Fibroblast of pulmonary artery (primary cell): ENCODE measurements at regions not wholly inside any gene's neighbourhood (a gene's known extent, or its start where the extent isn't known, plus 50 kb on each side); places are given as distances from the start of the nearest gene placed in this dataset.

ENCODE experiments used
- DNase-seq: peaks from one replicate; pipeline ENCODE4 v3.0.0-alpha.2; 2010; ENCODE audit warnings: low read depth
- H3K4me3 ChIP-seq: replicated peaks from 2 replicates; pipeline ENCODE4 v1.5.1; 2011; ENCODE audit warnings: low read depth, mild to moderate bottlenecking, control low read depth, low read length, moderate library complexity
- TF ChIP-seq, protein P1 (sequence below): IDR thresholded peaks from 2 replicates; pipeline ENCODE4 v1.5.1; 2011; ENCODE audit warnings: mild to moderate bottlenecking, control low read depth, low read length, inconsistent platforms; ENCODE audit errors: missing control alignments

- TF ChIP-seq, protein P1, sequence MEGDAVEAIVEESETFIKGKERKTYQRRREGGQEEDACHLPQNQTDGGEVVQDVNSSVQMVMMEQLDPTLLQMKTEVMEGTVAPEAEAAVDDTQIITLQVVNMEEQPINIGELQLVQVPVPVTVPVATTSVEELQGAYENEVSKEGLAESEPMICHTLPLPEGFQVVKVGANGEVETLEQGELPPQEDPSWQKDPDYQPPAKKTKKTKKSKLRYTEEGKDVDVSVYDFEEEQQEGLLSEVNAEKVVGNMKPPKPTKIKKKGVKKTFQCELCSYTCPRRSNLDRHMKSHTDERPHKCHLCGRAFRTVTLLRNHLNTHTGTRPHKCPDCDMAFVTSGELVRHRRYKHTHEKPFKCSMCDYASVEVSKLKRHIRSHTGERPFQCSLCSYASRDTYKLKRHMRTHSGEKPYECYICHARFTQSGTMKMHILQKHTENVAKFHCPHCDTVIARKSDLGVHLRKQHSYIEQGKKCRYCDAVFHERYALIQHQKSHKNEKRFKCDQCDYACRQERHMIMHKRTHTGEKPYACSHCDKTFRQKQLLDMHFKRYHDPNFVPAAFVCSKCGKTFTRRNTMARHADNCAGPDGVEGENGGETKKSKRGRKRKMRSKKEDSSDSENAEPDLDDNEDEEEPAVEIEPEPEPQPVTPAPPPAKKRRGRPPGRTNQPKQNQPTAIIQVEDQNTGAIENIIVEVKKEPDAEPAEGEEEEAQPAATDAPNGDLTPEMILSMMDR: no peak
Observed at GRCh38 chr3:86282106-86282787, 708.7 kb downstream of the VGLL3 start.

DNA sequence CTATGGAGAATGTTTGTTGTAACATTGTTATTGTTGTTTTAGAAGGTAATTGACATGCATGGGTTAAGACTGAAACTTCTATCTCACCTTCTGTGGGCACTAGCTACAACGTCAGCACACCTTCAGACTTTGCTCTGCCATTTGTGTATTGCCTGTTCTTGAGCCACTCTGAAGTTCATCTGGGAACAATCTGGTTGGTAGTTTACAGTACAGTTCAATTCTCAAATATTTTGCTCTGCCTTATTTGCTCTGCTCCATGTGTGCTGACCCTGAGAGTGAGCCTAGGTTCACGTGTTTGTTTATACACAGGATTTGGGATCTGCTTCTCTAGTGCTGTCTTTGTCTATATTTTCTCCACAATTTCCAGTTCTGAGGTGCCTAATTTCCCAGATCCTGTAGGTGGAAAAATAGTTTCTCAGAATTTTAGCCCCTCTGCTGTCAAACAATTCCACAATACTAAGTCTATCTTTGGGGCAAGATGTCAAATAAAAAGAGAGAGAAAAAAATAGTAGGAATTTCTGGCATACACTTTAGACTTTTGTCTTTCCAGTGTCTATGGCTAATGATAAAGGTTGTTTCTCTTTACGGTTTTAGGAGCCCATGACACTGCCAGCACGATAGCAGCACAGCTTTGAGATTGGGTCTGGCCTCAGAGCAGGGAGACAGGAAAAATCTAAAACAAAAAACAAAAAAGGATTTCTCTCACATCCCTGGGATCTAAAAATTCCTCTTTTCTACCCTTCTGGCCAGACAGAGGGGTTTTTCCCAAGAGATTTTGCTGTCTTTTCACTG is 721.4 kb downstream of the VGLL3 start:
- TF ChIP-seq, protein P1: no peak
- no peak for DNase-seq
- no peak overlapping the region for H3K4me3 ChIP-seq

More at GRCh38 chr3:86282106-86282787, 708.7 kb downstream of the VGLL3 start:
- no peak for DNase-seq
- H3K4me3 ChIP-seq: no peak overlapping the region

DNA sequence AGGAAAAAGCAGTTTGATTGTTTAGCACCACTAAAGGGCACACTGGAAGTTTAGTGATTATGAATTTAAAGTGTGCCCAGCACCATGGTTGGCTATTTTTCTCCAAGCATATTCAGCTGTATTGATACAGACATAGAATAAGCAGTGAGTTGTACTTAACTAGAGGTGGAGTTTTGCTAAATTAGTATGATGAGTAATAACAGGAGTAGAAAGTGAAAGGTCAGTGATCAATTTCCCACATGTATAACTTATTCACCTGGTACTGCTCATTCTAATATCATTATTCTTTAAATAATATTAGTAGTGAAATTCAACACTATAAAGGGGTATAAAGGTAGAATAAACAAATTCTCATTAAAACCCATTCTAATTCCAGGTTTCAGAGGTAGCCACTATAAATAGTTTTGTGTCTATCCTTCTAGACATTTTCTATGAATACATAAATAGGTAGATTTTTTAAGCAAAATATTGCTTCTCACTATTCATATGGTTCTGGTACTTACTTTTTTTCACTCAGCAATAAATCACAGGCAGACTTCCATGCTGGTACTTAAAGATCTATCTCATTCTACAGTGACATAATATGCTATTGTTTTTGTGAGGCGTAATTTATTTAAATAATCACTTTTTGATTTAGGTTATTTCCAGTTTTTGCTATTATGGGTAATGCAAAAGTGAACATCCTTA is 732.9 kb downstream of the VGLL3 start:
- DNase-seq: no peak
- TF ChIP-seq, protein P1: no peak
- H3K4me3 ChIP-seq: no peak overlapping the region

DNA sequence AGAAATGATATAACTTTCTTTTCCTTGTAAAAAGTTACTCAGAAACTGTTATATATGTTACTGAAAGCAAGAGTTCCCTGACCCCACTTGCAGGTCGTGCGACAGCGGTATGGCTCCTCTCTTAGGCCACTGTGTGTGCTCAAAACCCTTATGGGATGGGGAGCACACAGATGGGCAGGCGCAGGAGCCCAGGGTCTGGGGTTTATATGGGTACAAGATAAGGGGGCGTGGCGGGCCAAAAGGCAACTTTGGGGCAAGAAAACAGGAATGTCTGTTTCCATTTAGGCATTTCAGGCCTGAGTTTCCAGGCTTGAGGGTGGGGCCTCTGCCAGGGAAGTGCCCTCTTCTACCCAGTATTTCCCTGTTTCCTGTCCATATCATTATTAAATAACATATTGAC is 736.5 kb downstream of the VGLL3 start:
- TF ChIP-seq, protein P1: no peak
- no peak for DNase-seq
- no peak overlapping the region for H3K4me3 ChIP-seq

DNA sequence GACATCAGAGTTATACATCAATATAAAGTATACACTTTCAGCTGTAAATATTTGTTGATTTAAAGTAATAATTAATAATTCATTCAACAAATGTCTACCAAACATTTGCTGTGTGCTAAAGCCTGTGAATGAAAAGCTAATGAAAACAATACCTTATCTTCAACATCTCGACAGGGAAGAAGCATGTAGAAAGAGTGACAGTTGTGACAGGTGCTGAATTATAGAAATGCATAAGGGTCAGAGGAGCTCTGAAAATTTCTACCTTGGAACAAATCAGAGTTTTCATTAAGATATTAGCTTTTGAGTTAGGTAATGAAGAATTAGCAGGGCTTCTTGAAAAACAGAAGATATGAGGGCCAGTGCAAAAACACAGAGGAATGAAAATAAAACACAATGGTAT is 739.2 kb downstream of the VGLL3 start:
- no peak for DNase-seq
- no peak overlapping the region for H3K4me3 ChIP-seq
- TF ChIP-seq, protein P1: no peak

DNA sequence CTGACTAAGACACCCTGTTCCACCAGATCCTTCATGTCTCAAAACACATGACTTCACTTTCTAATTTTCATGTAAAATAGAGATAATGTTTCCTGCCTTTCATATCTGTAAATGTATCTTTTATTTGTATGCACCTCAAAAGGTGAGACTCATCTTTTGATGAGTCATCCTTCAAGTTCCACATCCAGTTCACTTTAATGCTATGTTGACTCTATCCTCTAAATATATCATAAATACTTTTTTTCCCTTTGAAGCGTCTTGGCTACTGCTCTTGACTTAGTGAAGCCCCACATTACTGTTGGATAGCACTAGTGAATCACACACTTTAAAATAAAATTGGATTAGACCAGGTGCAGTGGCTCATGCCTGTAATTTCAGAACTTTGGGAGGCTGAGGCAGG is 741.1 kb downstream of the VGLL3 start:
- H3K4me3 ChIP-seq: no peak overlapping the region
- no peak for DNase-seq
- TF ChIP-seq, protein P1: no peak
